ENCODE measurements at regions not wholly inside any gene's neighbourhood (a gene's known extent, or its start where the extent isn't known, plus 50 kb on each side); places are given as distances from the start of the nearest gene placed in this dataset.
"Not testable (repeated sequence)": the region's sequence is repeated elsewhere in the genome, so short reads cannot be mapped to it uniquely, and the experiment has no call there.

- Histone ChIP-seq H3K4me1 (ENCODE audit: control insufficient read depth, insufficient read depth, low read length, poor library complexity, severe bottlenecking) (no peaks in the 10 kb centered on the region), H3K9me3 (ENCODE audit: control insufficient read depth, low read length) (no peaks in the 10 kb centered on the region), H3K4me3 (ENCODE audit: extremely low read depth, insufficient read depth, low read length, poor library complexity, severe bottlenecking) (no peak overlapping the region), H3K36me3 (ENCODE audit: control insufficient read depth, insufficient read depth, low read length) (no peaks in the 10 kb centered on the region), H3K27ac (ENCODE audit: low read depth, low read length, severe bottlenecking) (no peak overlapping the region)
- no CpG with 5 or more reads among the region's 3 CpGs for WGBS, 2 experiments (ENCODE audit: insufficient coverage in 2 of 2)
Observed at GRCh38 chr5:162668926-162669325, 601.4 kb downstream of the GABRG2 start.

GRCh38 chr5:162672061-162672460 lies 604.5 kb downstream of the GABRG2 start:
- Histone ChIP-seq H3K4me3 (ENCODE audit: extremely low read depth, insufficient read depth, low read length, poor library complexity, severe bottlenecking) (no peak overlapping the region), H3K36me3 (ENCODE audit: control insufficient read depth, insufficient read depth, low read length) (no peaks in the 10 kb centered on the region), H3K9me3 (ENCODE audit: control insufficient read depth, low read length) (no peaks in the 10 kb centered on the region), H3K27ac (ENCODE audit: low read depth, low read length, severe bottlenecking) (no peak overlapping the region), H3K4me1 (ENCODE audit: control insufficient read depth, insufficient read depth, low read length, poor library complexity, severe bottlenecking) (no peaks in the 10 kb centered on the region)
- WGBS, 2 experiments (ENCODE audit: insufficient coverage in 2 of 2), result 100% methylated on average over 1 of the region's 1 CpG; no CpG with 5 or more reads in 1 of the 2 experiments

- Histone ChIP-seq H3K27ac (ENCODE audit: low read depth, low read length, severe bottlenecking) (no peak overlapping the region), H3K4me1 (ENCODE audit: control insufficient read depth, insufficient read depth, low read length, poor library complexity, severe bottlenecking) (no peaks in the 10 kb centered on the region), H3K36me3 (ENCODE audit: control insufficient read depth, insufficient read depth, low read length) (no peaks in the 10 kb centered on the region), H3K9me3 (ENCODE audit: control insufficient read depth, low read length) (no peaks in the 10 kb centered on the region), H3K4me3 (ENCODE audit: extremely low read depth, insufficient read depth, low read length, poor library complexity, severe bottlenecking) (no peak overlapping the region)
- WGBS, 2 experiments (ENCODE audit: insufficient coverage in 2 of 2), result no CpG with 5 or more reads among the region's 2 CpGs
Observed at GRCh38 chr5:162683284-162683683, 615.7 kb downstream of the GABRG2 start.

- H3K4me1 ChIP-seq (ENCODE audit: control insufficient read depth, insufficient read depth, low read length, poor library complexity, severe bottlenecking), result no peaks in the 10 kb centered on the region
- H3K9me3 ChIP-seq (ENCODE audit: control insufficient read depth, low read length), result no peaks in the 10 kb centered on the region
- no peak overlapping the region for H3K4me3 ChIP-seq (ENCODE audit: extremely low read depth, insufficient read depth, low read length, poor library complexity, severe bottlenecking)
- no peak overlapping the region for H3K27ac ChIP-seq (ENCODE audit: low read depth, low read length, severe bottlenecking)
- H3K36me3 ChIP-seq (ENCODE audit: control insufficient read depth, insufficient read depth, low read length), result no peaks in the 10 kb centered on the region
- WGBS, 2 experiments (ENCODE audit: insufficient coverage in 2 of 2), result 94% methylated on average over 2 of the region's 3 CpGs; no CpG with 5 or more reads in 1 of the 2 experiments
Observed at GRCh38 chr5:162684145-162684544, 616.6 kb downstream of the GABRG2 start.

GRCh38 chr5:162685302-162685701 lies 617.7 kb downstream of the GABRG2 start:
- Histone ChIP-seq H3K4me1 (ENCODE audit: control insufficient read depth, insufficient read depth, low read length, poor library complexity, severe bottlenecking) (no peaks in the 10 kb centered on the region), H3K36me3 (ENCODE audit: control insufficient read depth, insufficient read depth, low read length) (no peaks in the 10 kb centered on the region), H3K4me3 (ENCODE audit: extremely low read depth, insufficient read depth, low read length, poor library complexity, severe bottlenecking) (no peak overlapping the region), H3K27ac (ENCODE audit: low read depth, low read length, severe bottlenecking) (no peak overlapping the region), H3K9me3 (ENCODE audit: control insufficient read depth, low read length) (no peaks in the 10 kb centered on the region)
- 95 to 96% methylated on average over 13 to 15 of the region's 15 CpGs for WGBS, 2 experiments (ENCODE audit: insufficient coverage in 2 of 2)

- H3K9me3 ChIP-seq (ENCODE audit: control insufficient read depth, low read length); H3K4me3 ChIP-seq (ENCODE audit: extremely low read depth, insufficient read depth, low read length, poor library complexity, severe bottlenecking); H3K27ac ChIP-seq (ENCODE audit: low read depth, low read length, severe bottlenecking); H3K4me1 ChIP-seq (ENCODE audit: control insufficient read depth, insufficient read depth, low read length, poor library complexity, severe bottlenecking); H3K36me3 ChIP-seq (ENCODE audit: control insufficient read depth, insufficient read depth, low read length): not testable (repeated sequence)
- 86 to 100% methylated on average over 3 to 5 of the region's 5 CpGs for WGBS, 2 experiments (ENCODE audit: insufficient coverage in 2 of 2)
Observed at GRCh38 chr5:162696272-162696671, 628.7 kb downstream of the GABRG2 start.

- Histone ChIP-seq H3K9me3 (ENCODE audit: control insufficient read depth, low read length) (no peaks in the 10 kb centered on the region), H3K36me3 (ENCODE audit: control insufficient read depth, insufficient read depth, low read length) (no peaks in the 10 kb centered on the region), H3K27ac (ENCODE audit: low read depth, low read length, severe bottlenecking) (no peak overlapping the region), H3K4me1 (ENCODE audit: control insufficient read depth, insufficient read depth, low read length, poor library complexity, severe bottlenecking) (no peaks in the 10 kb centered on the region), H3K4me3 (ENCODE audit: extremely low read depth, insufficient read depth, low read length, poor library complexity, severe bottlenecking) (no peak overlapping the region)
- WGBS, 2 experiments (ENCODE audit: insufficient coverage in 2 of 2), result no CpG with 5 or more reads among the region's 4 CpGs
Observed at GRCh38 chr5:162699361-162699760, 631.8 kb downstream of the GABRG2 start.

- H3K9me3 ChIP-seq (ENCODE audit: control insufficient read depth, low read length), result no peaks in the 10 kb centered on the region
- no peaks in the 10 kb centered on the region for H3K4me1 ChIP-seq (ENCODE audit: control insufficient read depth, insufficient read depth, low read length, poor library complexity, severe bottlenecking)
- 100% methylated on average over 1 of the region's 2 CpGs; no CpG with 5 or more reads in 1 of the 2 experiments for WGBS, 2 experiments (ENCODE audit: insufficient coverage in 2 of 2)
- no peak overlapping the region for H3K4me3 ChIP-seq (ENCODE audit: extremely low read depth, insufficient read depth, low read length, poor library complexity, severe bottlenecking)
- H3K27ac ChIP-seq (ENCODE audit: low read depth, low read length, severe bottlenecking), result no peak overlapping the region
- H3K36me3 ChIP-seq (ENCODE audit: control insufficient read depth, insufficient read depth, low read length), result no peaks in the 10 kb centered on the region
Observed at GRCh38 chr5:162703914-162704313, 636.3 kb downstream of the GABRG2 start.

GRCh38 chr5:162711244-162711643 lies 643.7 kb downstream of the GABRG2 start:
- no peak overlapping the region for H3K27ac ChIP-seq (ENCODE audit: low read depth, low read length, severe bottlenecking)
- no peaks in the 10 kb centered on the region for H3K36me3 ChIP-seq (ENCODE audit: control insufficient read depth, insufficient read depth, low read length)
- H3K9me3 ChIP-seq (ENCODE audit: control insufficient read depth, low read length), result no peaks in the 10 kb centered on the region
- H3K4me3 ChIP-seq (ENCODE audit: extremely low read depth, insufficient read depth, low read length, poor library complexity, severe bottlenecking), result no peak overlapping the region
- WGBS, 2 experiments (ENCODE audit: insufficient coverage in 2 of 2), result 79 to 90% methylated on average over 3 of the region's 4 CpGs
- no peaks in the 10 kb centered on the region for H3K4me1 ChIP-seq (ENCODE audit: control insufficient read depth, insufficient read depth, low read length, poor library complexity, severe bottlenecking)

GRCh38 chr5:162719720-162720119 lies 652.1 kb downstream of the GABRG2 start:
- Histone ChIP-seq H3K4me3 (ENCODE audit: extremely low read depth, insufficient read depth, low read length, poor library complexity, severe bottlenecking) (no peak overlapping the region), H3K27ac (ENCODE audit: low read depth, low read length, severe bottlenecking) (no peak overlapping the region), H3K36me3 (ENCODE audit: control insufficient read depth, insufficient read depth, low read length) (no peaks in the 10 kb centered on the region), H3K9me3 (ENCODE audit: control insufficient read depth, low read length) (peaks cover 6% of the 10 kb centered on the region), H3K4me1 (ENCODE audit: control insufficient read depth, insufficient read depth, low read length, poor library complexity, severe bottlenecking) (no peaks in the 10 kb centered on the region)

- WGBS, 2 experiments (ENCODE audit: insufficient coverage in 2 of 2), result no CpG with 5 or more reads among the region's 1 CpG
- Histone ChIP-seq H3K36me3 (ENCODE audit: control insufficient read depth, insufficient read depth, low read length) (no peaks in the 10 kb centered on the region), H3K4me1 (ENCODE audit: control insufficient read depth, insufficient read depth, low read length, poor library complexity, severe bottlenecking) (no peaks in the 10 kb centered on the region), H3K27ac (ENCODE audit: low read depth, low read length, severe bottlenecking) (no peak overlapping the region), H3K9me3 (ENCODE audit: control insufficient read depth, low read length) (peaks cover 6% of the 10 kb centered on the region), H3K4me3 (ENCODE audit: extremely low read depth, insufficient read depth, low read length, poor library complexity, severe bottlenecking) (no peak overlapping the region)
Observed at GRCh38 chr5:162721125-162721524, 653.6 kb downstream of the GABRG2 start.

All from mesodermal cell (in vitro differentiated cells).